ENCODE measurements at regions not wholly inside any gene's neighbourhood (a gene's known extent, or its start where the extent isn't known, plus 50 kb on each side); places are given as distances from the start of the nearest gene placed in this dataset.

- WGBS (ENCODE audit: insufficient coverage, insufficient replicate concordance, low lambda C conversion rate, missing lambda C conversion rate) = 12% methylated on average over 1 of the region's 1 CpG
Measured at GRCh38 chr4:129403848-129404247, 307.9 kb downstream of the C4orf33 start.

More at GRCh38 chr4:129403848-129404247, 307.9 kb downstream of the C4orf33 start:
- Histone ChIP-seq H3K4me3 (no peak overlapping the region), H3K4me2 (ENCODE audit: control insufficient read depth, insufficient read depth) (no peak overlapping the region), H3K9ac (ENCODE audit: control insufficient read depth, insufficient read depth, low read length) (no peak overlapping the region), H2AFZ (ENCODE audit: control insufficient read depth, low read depth, low read length) (no peak overlapping the region), H3K36me3 (ENCODE audit: control insufficient read depth in 2 of 2, insufficient read depth in 2 of 2, low read length in 1 of 2) (no peaks in the 10 kb centered on the region), H3K79me2 (ENCODE audit: control insufficient read depth, insufficient read depth, low read length) (no peaks in the 10 kb centered on the region), H3K4me1 (ENCODE audit: control insufficient read depth, insufficient read depth, low read length) (no peaks in the 10 kb centered on the region), H3K9me3 (replicated peaks; ENCODE audit: control insufficient read depth, insufficient read depth, low read length) (no peaks in the 10 kb centered on the region; the same call in 2 of the 3 replicates), H3K27ac (ENCODE audit: control insufficient read depth, insufficient read depth) (no peak overlapping the region), H4K20me1 (ENCODE audit: control insufficient read depth, insufficient read depth) (no peaks in the 10 kb centered on the region), H3K27me3 (replicated peaks in 1 of 2; ENCODE audit: control insufficient read depth in 2 of 2, insufficient read depth in 2 of 2, low read length in 1 of 2) (no peaks in the 10 kb centered on the region)
- POLR2A ChIA-PET = no interaction called here
- SMC1A ChIA-PET (ENCODE audit: uncharacterized antibody, unreplicated experiment) = no interaction called here
- RAD21 ChIA-PET (ENCODE audit: unreplicated experiment) = no interaction called here
- BruUV-seq (replicated peaks) = no TSS peak
- CTCF ChIA-PET = no interaction called here
- DNase-seq (ENCODE audit: low read depth, low spot score) = no peak
- no peak for FAIRE-seq
- TF ChIP-seq IRF3 (IDR thresholded peaks at IDR 0.05) (no peak), DPF2 (IDR thresholded peaks at IDR 0.05) (no peak), BACH1 (IDR thresholded peaks at IDR 0.05; ENCODE audit: borderline replicate concordance) (no peak), NR2C1 (IDR thresholded peaks at IDR 0.05) (no peak), PBX3 (IDR thresholded peaks at IDR 0.05; ENCODE audit: insufficient replicate concordance, low read depth, low read length) (no peak), STAT3 (IDR thresholded peaks at IDR 0.05; ENCODE audit: low read depth, low read length) (no peak), ATF2 (IDR thresholded peaks at IDR 0.05; ENCODE audit: low read length) (no peak)
- no peak for ATAC-seq
- intact Hi-C loops (cut with micrococcal nuclease; ENCODE audit: unreplicated experiment) = no loop called here
- in situ Hi-C loops (cut with MboI) = no loop called here

Measured in GM12878 (cell line).